Stimulated activated naive CD8-positive, alpha-beta T cell treated with anti-CD3 and anti-CD28 coated beads, Interleukin-15, Interleukin-2, amounts not matched to agents 100 ng/mL and 50 ng/mL, for 24 hours (primary cell): ENCODE measurements at regions not wholly inside any gene's neighbourhood (a gene's known extent, or its start where the extent isn't known, plus 50 kb on each side); places are given as distances from the start of the nearest gene placed in this dataset.
A peak's percentile ranks its signal among the peaks of the same experiment; 100 is the strongest.

Source experiments
- H3K27ac Mint-ChIP-seq: one replicate; pipeline ENCODE4 v1.8.0; 2021; ENCODE audit warnings: mild to moderate bottlenecking, mixed read lengths
- H3K27me3 Mint-ChIP-seq: one replicate; pipeline ENCODE4 v1.8.0; 2021; ENCODE audit warnings: mixed read lengths
- H3K36me3 Mint-ChIP-seq: one replicate; pipeline ENCODE4 v1.8.0; 2021; ENCODE audit warnings: low read depth, mixed read lengths
- H3K4me1 Mint-ChIP-seq: one replicate; pipeline ENCODE4 v1.8.0; 2021; ENCODE audit warnings: low read depth, mixed read lengths
- H3K4me3 Mint-ChIP-seq: one replicate; pipeline ENCODE4 v1.8.0; 2021; ENCODE audit warnings: mild to moderate bottlenecking, mixed read lengths
- H3K9me3 Mint-ChIP-seq: one replicate; pipeline ENCODE4 v1.8.0; 2021; ENCODE audit warnings: mixed read lengths

DNA sequence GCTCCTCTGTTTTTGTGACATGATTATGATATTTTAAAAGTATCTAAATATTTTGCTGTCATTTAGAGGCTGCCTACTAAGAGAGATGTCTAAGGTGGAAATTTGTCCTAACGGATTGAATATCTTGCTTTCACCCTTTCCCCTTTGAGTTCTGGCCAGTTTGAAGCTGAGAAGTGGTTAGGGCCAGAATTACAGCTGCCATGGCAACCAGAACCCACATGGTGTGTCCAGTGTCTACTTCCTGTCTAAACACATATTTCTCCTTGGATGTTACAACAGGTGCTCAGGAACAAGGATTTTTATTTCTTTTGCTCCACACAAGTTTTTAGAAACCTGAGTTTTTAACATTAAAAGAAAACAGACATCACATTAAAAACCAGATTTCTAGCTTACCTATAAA, 335.1 kb upstream of the OR4E1 start:
- H3K4me1 Mint-ChIP-seq = peaks cover 14% of the 10 kb centered on the region
- H3K36me3 Mint-ChIP-seq = no peaks in the 10 kb centered on the region
- no peak overlapping the region for H3K4me3 Mint-ChIP-seq
- H3K9me3 Mint-ChIP-seq = no peaks in the 10 kb centered on the region
- H3K27ac Mint-ChIP-seq = peak overlapping the region; percentile 45
- no peaks in the 10 kb centered on the region for H3K27me3 Mint-ChIP-seq

GRCh38 chr14:22007784-22008412, 334.3 kb upstream of the OR4E1 start:
- Mint-ChIP-seq H3K4me3 (peak overlapping the region; percentile 69), H3K27me3 (no peaks in the 10 kb centered on the region), H3K9me3 (no peaks in the 10 kb centered on the region), H3K36me3 (no peaks in the 10 kb centered on the region), H3K27ac (peak overlapping the region; percentile 87), H3K4me1 (peaks cover 18% of the 10 kb centered on the region)

DNA sequence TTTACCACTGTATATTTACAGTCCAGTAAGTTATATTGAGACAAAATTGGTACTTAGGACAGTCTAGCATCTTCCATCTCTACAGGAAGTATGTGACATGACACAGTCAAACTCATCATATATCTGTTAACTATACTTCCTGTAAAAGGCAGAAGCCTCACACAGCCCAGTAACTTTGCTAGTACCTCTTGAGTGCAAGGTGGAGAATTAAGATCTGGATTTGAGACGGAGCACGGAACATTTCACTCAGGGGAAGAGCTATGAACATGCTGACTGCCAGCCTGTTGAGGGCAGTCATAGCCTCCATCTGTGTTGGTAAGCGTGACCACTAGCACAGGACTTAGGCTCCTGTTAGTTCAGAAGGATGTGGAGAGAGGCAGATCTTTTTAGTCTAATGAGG, 333.7 kb upstream of the OR4E1 start:
- Mint-ChIP-seq H3K36me3 (no peaks in the 10 kb centered on the region), H3K4me1 (peaks cover 24% of the 10 kb centered on the region), H3K9me3 (no peaks in the 10 kb centered on the region), H3K4me3 (peak overlapping the region; percentile 69), H3K27ac (peak overlapping the region; percentile 87), H3K27me3 (no peaks in the 10 kb centered on the region)

DNA sequence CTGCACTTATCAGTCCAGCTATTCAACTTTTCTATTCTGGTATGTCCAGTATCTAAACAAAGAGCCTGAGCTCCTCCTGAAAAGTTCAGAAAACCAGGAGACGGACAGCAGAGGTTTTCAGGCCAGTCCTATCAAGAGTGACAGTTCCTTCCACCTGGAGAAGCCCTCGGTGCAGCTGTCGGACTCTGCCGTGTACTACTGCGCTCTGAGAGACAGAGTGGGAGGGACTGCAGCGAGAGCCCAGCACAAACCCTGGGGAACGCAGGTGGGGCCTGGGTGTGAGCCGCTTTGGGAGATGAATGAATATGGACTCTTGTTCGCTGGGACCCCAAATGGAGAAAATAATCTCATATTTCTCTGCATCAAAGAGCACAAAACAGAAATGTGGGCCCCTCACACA, 329.8 kb upstream of the OR4E1 start:
- no peaks in the 10 kb centered on the region for H3K9me3 Mint-ChIP-seq
- peaks cover 32% of the 10 kb centered on the region for H3K4me1 Mint-ChIP-seq
- H3K36me3 Mint-ChIP-seq = no peaks in the 10 kb centered on the region
- H3K27me3 Mint-ChIP-seq = no peaks in the 10 kb centered on the region
- peak overlapping the region; percentile 72 for H3K4me3 Mint-ChIP-seq
- H3K27ac Mint-ChIP-seq = peak overlapping the region; percentile 94

GRCh38 chr14:22002860-22003284, 329.3 kb upstream of the OR4E1 start:
- Mint-ChIP-seq H3K4me1 (peaks cover 32% of the 10 kb centered on the region), H3K4me3 (peak overlapping the region; percentile 72), H3K27me3 (no peaks in the 10 kb centered on the region), H3K36me3 (no peaks in the 10 kb centered on the region), H3K9me3 (no peaks in the 10 kb centered on the region), H3K27ac (peak overlapping the region; percentile 94)

DNA sequence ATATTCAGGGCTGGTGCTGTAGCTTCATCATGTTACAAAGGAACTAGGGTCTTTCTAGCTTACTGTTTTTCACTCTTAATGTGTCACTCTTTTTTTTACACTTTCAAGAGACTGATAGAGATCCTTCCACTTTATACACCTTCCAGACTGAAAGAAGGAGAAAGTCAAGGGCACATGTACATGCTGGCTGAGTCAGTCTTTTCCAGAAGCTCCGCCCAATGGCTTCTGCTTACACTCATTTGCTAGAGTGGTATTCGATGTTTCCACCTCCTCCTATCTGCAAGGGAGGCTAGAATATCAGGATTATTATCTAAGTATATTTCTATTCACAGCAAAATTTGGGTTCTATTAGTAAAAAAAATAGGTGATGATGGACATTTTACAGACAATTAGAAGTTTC, 325.8 kb upstream of the OR4E1 start:
- H3K4me1 Mint-ChIP-seq = peaks cover 30% of the 10 kb centered on the region
- peaks cover 5% of the 10 kb centered on the region for H3K36me3 Mint-ChIP-seq
- peak overlapping the region; percentile 55 for H3K27ac Mint-ChIP-seq
- H3K27me3 Mint-ChIP-seq = peaks cover under 1% of the 10 kb centered on the region
- H3K9me3 Mint-ChIP-seq = no peaks in the 10 kb centered on the region
- H3K4me3 Mint-ChIP-seq = peak overlapping the region; percentile 87

GRCh38 chr14:21997300-21997699, 323.7 kb upstream of the OR4E1 start:
- peaks cover 25% of the 10 kb centered on the region for H3K4me1 Mint-ChIP-seq
- H3K36me3 Mint-ChIP-seq = peaks cover 5% of the 10 kb centered on the region
- no peaks in the 10 kb centered on the region for H3K9me3 Mint-ChIP-seq
- H3K4me3 Mint-ChIP-seq = peak overlapping the region; percentile 87
- peaks cover 4% of the 10 kb centered on the region for H3K27me3 Mint-ChIP-seq
- peak overlapping the region; percentile 88 for H3K27ac Mint-ChIP-seq

DNA sequence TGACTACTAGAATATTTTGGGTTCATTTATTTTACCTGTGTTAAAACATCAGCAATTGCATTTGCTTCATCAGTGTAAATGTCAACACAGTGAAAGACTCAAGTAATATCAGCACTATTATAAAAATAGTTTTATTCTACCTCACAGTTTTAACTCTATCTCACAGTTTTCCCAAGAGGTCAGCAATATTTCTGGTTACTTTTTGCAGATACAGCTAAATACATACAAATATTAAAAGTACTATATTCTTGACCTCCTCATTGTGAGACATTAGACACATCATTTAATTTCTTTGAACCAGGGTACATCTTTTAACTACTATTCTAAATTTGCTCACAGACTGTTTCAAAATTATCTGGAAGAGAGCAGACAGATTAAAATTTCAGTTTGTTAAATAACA, 321.7 kb upstream of the OR4E1 start:
- Mint-ChIP-seq H3K27me3 (peaks cover 4% of the 10 kb centered on the region), H3K9me3 (no peaks in the 10 kb centered on the region), H3K4me1 (peaks cover 21% of the 10 kb centered on the region), H3K36me3 (peaks cover 5% of the 10 kb centered on the region), H3K27ac (no peak overlapping the region), H3K4me3 (no peak overlapping the region)

- peaks cover 22% of the 10 kb centered on the region for H3K4me1 Mint-ChIP-seq
- H3K9me3 Mint-ChIP-seq = no peaks in the 10 kb centered on the region
- H3K27ac Mint-ChIP-seq = no peak overlapping the region
- H3K27me3 Mint-ChIP-seq = peaks cover 4% of the 10 kb centered on the region
- H3K4me3 Mint-ChIP-seq = no peak overlapping the region
- peaks cover 5% of the 10 kb centered on the region for H3K36me3 Mint-ChIP-seq
These were observed 320.2 kb upstream of the OR4E1 start for GRCh38 chr14:21993837-21994236.

GRCh38 chr14:21993070-21993469, 319.5 kb upstream of the OR4E1 start:
- peak overlapping the region; percentile 53 for H3K4me3 Mint-ChIP-seq
- H3K36me3 Mint-ChIP-seq = peaks cover 5% of the 10 kb centered on the region
- peaks cover 28% of the 10 kb centered on the region for H3K4me1 Mint-ChIP-seq
- H3K27me3 Mint-ChIP-seq = peaks cover 4% of the 10 kb centered on the region
- H3K9me3 Mint-ChIP-seq = no peaks in the 10 kb centered on the region
- H3K27ac Mint-ChIP-seq = peak overlapping the region; percentile 65

DNA sequence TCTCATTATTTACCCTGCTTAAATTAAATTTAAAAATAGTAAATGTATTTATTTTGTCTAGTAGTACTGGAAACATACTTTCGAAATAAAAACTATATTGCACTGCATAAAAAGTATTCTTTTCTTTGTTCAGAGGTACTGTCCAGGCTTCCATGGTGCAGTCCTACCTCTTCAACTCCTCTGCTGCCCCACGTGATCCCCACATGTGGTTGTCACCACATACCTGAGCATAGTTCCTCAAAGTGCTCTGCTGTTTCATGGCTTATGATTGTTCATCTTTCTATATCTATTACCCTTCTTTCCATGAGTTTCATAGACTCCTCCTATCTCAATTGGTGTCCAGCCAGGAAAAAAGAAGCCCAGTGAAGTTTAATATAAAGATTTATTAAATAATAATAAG, 317.5 kb upstream of the OR4E1 start:
- Mint-ChIP-seq H3K4me3 (peak overlapping the region; percentile 67), H3K27me3 (peaks cover 4% of the 10 kb centered on the region)

GRCh38 chr14:21990116-21990515, 316.5 kb upstream of the OR4E1 start:
- no peaks in the 10 kb centered on the region for H3K36me3 Mint-ChIP-seq
- peaks cover 4% of the 10 kb centered on the region for H3K27me3 Mint-ChIP-seq
- H3K27ac Mint-ChIP-seq = peak overlapping the region; percentile 26
- H3K9me3 Mint-ChIP-seq = no peaks in the 10 kb centered on the region
- H3K4me1 Mint-ChIP-seq = peaks cover 39% of the 10 kb centered on the region
- H3K4me3 Mint-ChIP-seq = peak overlapping the region; percentile 70

More for the DNA sequence above, 317.5 kb upstream of the OR4E1 start:
- H3K4me1 Mint-ChIP-seq = peaks cover 39% of the 10 kb centered on the region
- H3K9me3 Mint-ChIP-seq = no peaks in the 10 kb centered on the region
- H3K27ac Mint-ChIP-seq = peak overlapping the region; percentile 70
- no peaks in the 10 kb centered on the region for H3K36me3 Mint-ChIP-seq

DNA sequence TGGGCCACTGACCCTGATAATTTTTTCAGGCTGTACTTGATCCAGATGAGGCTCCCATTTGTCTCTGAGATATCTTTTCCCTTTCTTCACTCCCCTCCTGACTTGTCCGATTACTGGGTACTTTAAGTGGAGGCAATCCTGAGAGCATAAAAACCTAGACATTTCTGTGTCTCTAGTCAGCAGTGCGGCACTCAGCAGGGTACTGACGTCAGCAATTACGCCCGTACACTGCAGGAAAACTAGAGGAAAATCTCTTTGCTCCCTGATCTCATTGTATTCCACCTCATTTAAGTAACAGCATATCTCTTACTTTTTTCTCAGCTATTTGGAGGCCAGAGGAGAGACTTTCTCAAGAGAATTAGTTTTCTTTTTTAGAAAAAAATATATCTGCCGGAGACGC, 315.5 kb upstream of the OR4E1 start:
- H3K27ac Mint-ChIP-seq = peak overlapping the region; percentile 84

DNA sequence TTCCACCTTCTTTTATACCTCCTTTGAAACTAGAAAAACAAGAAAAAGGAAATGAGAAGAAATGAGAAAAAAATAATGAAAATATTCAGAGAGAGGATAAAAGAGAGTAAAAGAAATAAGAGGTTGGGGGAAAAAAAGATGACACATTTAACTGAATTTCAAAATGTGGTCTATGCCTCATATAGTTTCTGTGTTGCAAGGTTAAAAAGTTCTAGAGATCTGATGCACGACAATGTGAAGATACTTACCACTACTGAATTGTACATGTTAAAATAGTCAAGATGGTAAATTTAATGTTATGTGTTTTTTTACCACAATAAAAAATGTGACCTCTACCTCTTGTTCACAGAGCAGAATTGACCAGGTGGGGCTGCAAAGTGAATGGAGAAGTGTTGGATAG, 314.8 kb upstream of the OR4E1 start:
- no peaks in the 10 kb centered on the region for H3K9me3 Mint-ChIP-seq
- H3K4me3 Mint-ChIP-seq = peak overlapping the region; percentile 51
- peaks cover 34% of the 10 kb centered on the region for H3K4me1 Mint-ChIP-seq
- H3K27ac Mint-ChIP-seq = peak overlapping the region; percentile 84
- H3K27me3 Mint-ChIP-seq = no peaks in the 10 kb centered on the region
- no peaks in the 10 kb centered on the region for H3K36me3 Mint-ChIP-seq

More for the DNA sequence above, 315.5 kb upstream of the OR4E1 start:
- Mint-ChIP-seq H3K9me3 (no peaks in the 10 kb centered on the region), H3K36me3 (no peaks in the 10 kb centered on the region), H3K4me1 (peaks cover 37% of the 10 kb centered on the region), H3K4me3 (peak overlapping the region; percentile 41), H3K27me3 (peaks cover under 1% of the 10 kb centered on the region)

GRCh38 chr14:21987937-21988336, 314.3 kb upstream of the OR4E1 start:
- Mint-ChIP-seq H3K36me3 (no peaks in the 10 kb centered on the region), H3K4me1 (peaks cover 34% of the 10 kb centered on the region), H3K4me3 (peak overlapping the region; percentile 51)

DNA sequence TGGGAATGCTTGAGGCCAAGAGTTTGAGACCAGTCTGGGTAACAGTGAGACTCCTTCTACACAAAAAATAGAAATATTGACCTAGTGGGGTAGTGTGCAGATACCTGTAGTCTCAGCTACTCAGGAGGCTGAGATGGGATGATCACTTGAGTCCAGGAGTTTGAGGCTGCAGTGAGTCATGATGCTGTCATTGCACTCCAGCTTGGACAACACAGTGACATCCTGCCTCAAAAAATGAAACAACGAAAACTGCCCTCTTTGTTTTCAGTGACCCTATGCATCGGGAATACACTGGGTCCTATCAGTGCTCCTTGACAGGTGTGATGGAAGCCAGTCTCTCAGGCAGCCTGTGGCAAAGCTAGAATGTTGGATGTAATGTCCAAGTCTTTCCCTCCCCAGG, 311.5 kb upstream of the OR4E1 start:
- Mint-ChIP-seq H3K27me3 (no peaks in the 10 kb centered on the region), H3K9me3 (no peaks in the 10 kb centered on the region), H3K27ac (no peak overlapping the region), H3K36me3 (no peaks in the 10 kb centered on the region), H3K4me3 (no peak overlapping the region), H3K4me1 (peaks cover 32% of the 10 kb centered on the region)

More at GRCh38 chr14:21987937-21988336, 314.3 kb upstream of the OR4E1 start:
- no peaks in the 10 kb centered on the region for H3K27me3 Mint-ChIP-seq
- no peaks in the 10 kb centered on the region for H3K9me3 Mint-ChIP-seq
- H3K27ac Mint-ChIP-seq = peak overlapping the region; percentile 84
